Naive thymus-derived CD8-positive, alpha-beta T cell (primary cell): ENCODE measurements at regions not wholly inside any gene's neighbourhood (a gene's known extent, or its start where the extent isn't known, plus 50 kb on each side); places are given as distances from the start of the nearest gene placed in this dataset.
A peak's percentile ranks its signal among the peaks of the same experiment; 100 is the strongest.
"Not testable (repeated sequence)": the region's sequence is repeated elsewhere in the genome, so short reads cannot be mapped to it uniquely, and the experiment has no call there.

Source experiments
- ATAC-seq, 2 donors: fragments of 150-1000 bp; cut with Tn5 transposase in 1 of 2; sonication (Bioruptor Pico), chemical (Tn5 transposase) in 1 of 2; 1 replicate in 1 of 2; 2 replicates in 1 of 2; pipeline ENCODE4 v1.10.0; 2021; ENCODE audit warnings: mild to moderate bottlenecking in 2 of 2, moderate library complexity in 2 of 2
- POLR2A ChIA-PET: fragments of 350-600 bp; sonication (Branson Sonifier 250); formaldehyde crosslinking; loops from one replicate; lab custom pipeline; 2021; ENCODE audit warnings: antibody characterized with exemption; lab: Charles Lee
- DNase-seq, 10 donors: peaks; one replicate each; pipeline versions ENCODE4 v3.0.0 to v3.0.0-alpha.2; 2020 to 2022
- H3K27ac Mint-ChIP-seq, 10 donors: one replicate each; pipeline ENCODE4 v1.8.0; 2020 to 2022; ENCODE audit warnings: mild to moderate bottlenecking in 10 of 10, mixed read lengths in 10 of 10, moderate library complexity in 4 of 10, inconsistent platforms in 1 of 10
- H3K27me3 Mint-ChIP-seq, 5 donors: one replicate each; pipeline ENCODE4 v1.8.0; 2021 to 2022; ENCODE audit warnings: mixed read lengths in 5 of 5
- H3K36me3 Mint-ChIP-seq, 3 donors: one replicate each; pipeline ENCODE4 v1.8.0; 2020 to 2022; ENCODE audit warnings: mixed read lengths in 3 of 3, mild to moderate bottlenecking in 2 of 3, inconsistent platforms in 1 of 3
- H3K4me1 Mint-ChIP-seq, 4 donors: one replicate each; pipeline ENCODE4 v1.8.0; 2021 to 2022; ENCODE audit warnings: mixed read lengths in 4 of 4
- H3K4me3 Mint-ChIP-seq, 10 donors: one replicate each; pipeline ENCODE4 v1.8.0; 2020 to 2022; ENCODE audit warnings: mild to moderate bottlenecking in 10 of 10, mixed read lengths in 10 of 10, moderate library complexity in 6 of 10, inconsistent platforms in 1 of 10
- H3K9me3 Mint-ChIP-seq, 9 donors: one replicate each; pipeline ENCODE4 v1.8.0; 2020 to 2022; ENCODE audit warnings: mixed read lengths in 9 of 9, mild to moderate bottlenecking in 3 of 9, inconsistent platforms in 1 of 9, moderate library complexity in 1 of 9

- ATAC-seq: no peak
- Mint-ChIP-seq H3K36me3 (peaks cover 0 to 13% (median 8%) of the 10 kb centered on the region in 3 donors), H3K27ac (no peak overlapping the region), H3K9me3 (peaks cover 0 to 15% (median 6%) of the 10 kb centered on the region in 9 donors), H3K4me3 (no peak overlapping the region), H3K27me3 (no peaks in the 10 kb centered on the region), H3K4me1 (peaks cover 0 to 2% (median 0%) of the 10 kb centered on the region in 4 donors)
- POLR2A ChIA-PET: no interaction called here
- no peak for DNase-seq
Observed at GRCh38 chr15:70602834-70603560, 160.4 kb downstream of the UACA start.

DNA sequence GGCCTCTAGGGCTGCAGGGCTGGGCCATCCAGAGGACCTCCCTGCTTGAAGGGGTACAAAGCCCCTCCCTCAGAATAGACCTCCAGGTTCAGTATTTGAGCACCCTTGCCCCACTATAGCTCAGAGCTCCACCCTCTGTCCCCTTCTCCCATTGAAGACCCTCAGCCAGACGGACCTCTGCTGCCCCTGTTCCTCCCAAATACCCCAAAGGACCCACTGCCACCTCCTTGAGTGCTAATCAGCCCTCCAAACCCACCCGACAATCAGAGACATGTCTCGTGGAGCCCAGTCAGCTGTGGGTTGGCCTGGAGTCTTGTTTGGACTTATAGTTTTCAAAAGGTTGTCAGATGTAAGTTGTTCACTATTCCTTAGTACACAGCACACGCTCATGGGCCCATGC is 161.1 kb downstream of the UACA start:
- ATAC-seq (no peak), DNase-seq (no peak)
- peaks cover 0 to 2% (median 0%) of the 10 kb centered on the region in 4 donors for H3K4me1 Mint-ChIP-seq
- H3K27me3 Mint-ChIP-seq: no peaks in the 10 kb centered on the region
- H3K36me3 Mint-ChIP-seq: peaks cover 0 to 13% (median 8%) of the 10 kb centered on the region in 3 donors
- peaks cover 0 to 15% (median 6%) of the 10 kb centered on the region in 9 donors for H3K9me3 Mint-ChIP-seq
- peak overlapping the region in 1 of 10 donors; percentile 33 for H3K27ac Mint-ChIP-seq
- POLR2A ChIA-PET: no interaction called here
- H3K4me3 Mint-ChIP-seq: no peak overlapping the region

GRCh38 chr15:70597945-70598344 is 165.4 kb downstream of the UACA start:
- POLR2A ChIA-PET: no interaction called here
- Mint-ChIP-seq H3K4me3 (no peak overlapping the region), H3K27me3 (peaks cover 0 to 8% (median 0%) of the 10 kb centered on the region in 5 donors), H3K36me3 (peaks cover 0 to 36% (median 19%) of the 10 kb centered on the region in 3 donors), H3K27ac (no peak overlapping the region), H3K4me1 (peaks cover 0 to 2% (median 0%) of the 10 kb centered on the region in 4 donors), H3K9me3 (peaks cover 12 to 45% (median 24%) of the 10 kb centered on the region in 9 donors)
- ATAC-seq: no peak
- DNase-seq: no peak

GRCh38 chr15:70597056-70597603 is 166.2 kb downstream of the UACA start:
- POLR2A ChIA-PET: no interaction called here
- Mint-ChIP-seq H3K4me3 (no peak overlapping the region), H3K36me3 (peaks cover 0 to 36% (median 23%) of the 10 kb centered on the region in 3 donors), H3K4me1 (peaks cover 0 to 2% (median 0%) of the 10 kb centered on the region in 4 donors), H3K27me3 (peaks cover 0 to 8% (median 0%) of the 10 kb centered on the region in 5 donors), H3K9me3 (peaks cover 12 to 50% (median 24%) of the 10 kb centered on the region in 9 donors), H3K27ac (no peak overlapping the region)
- ATAC-seq (no peak), DNase-seq (no peak)

DNA sequence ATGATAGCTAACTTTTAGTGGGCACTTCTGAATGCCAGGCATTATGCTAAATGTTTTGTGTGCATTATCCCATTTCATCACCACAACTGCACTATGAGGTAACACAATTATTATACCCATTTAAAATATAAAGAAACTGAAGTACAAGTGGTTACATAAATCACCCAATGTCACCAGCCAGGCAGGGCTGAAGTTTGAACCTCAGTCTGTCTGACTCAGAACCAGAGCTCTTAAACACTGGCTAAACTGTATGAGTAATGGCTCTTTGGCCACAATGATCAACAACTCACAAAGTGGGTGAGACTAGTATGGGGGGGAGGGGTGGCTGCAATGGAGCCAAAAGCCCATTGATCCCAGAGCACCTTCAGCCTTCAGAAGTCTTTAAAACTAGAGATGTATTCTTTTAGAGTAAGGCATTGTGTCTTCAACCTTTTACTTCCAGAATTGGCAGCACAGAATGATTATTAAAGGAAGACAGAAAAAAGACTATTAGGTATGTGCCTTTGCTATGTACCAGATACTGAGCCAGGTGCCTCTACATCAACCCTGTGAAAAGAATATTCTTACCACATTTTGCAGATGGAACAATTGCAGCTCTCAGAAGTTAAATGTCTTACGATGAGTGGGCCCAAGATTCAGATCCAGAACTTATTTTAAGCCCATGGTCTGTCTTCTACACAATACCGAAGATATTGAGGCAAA is 166.9 kb downstream of the UACA start:
- Mint-ChIP-seq H3K4me1 (peaks cover 0 to 2% (median 0%) of the 10 kb centered on the region in 4 donors), H3K36me3 (peaks cover 0 to 39% (median 26%) of the 10 kb centered on the region in 3 donors), H3K9me3 (peaks cover 15 to 54% (median 26%) of the 10 kb centered on the region in 9 donors), H3K4me3 (no peak overlapping the region), H3K27me3 (peaks cover 0 to 8% (median 0%) of the 10 kb centered on the region in 5 donors), H3K27ac (no peak overlapping the region)
- DNase-seq: no peak
- no peak for ATAC-seq
- POLR2A ChIA-PET: no interaction called here

- ATAC-seq (no peak), DNase-seq (no peak)
- Mint-ChIP-seq H3K27ac (no peak overlapping the region), H3K27me3 (peaks cover 4 to 10% (median 6%) of the 10 kb centered on the region in 5 donors), H3K36me3 (peaks cover 0 to 29% (median 18%) of the 10 kb centered on the region in 3 donors), H3K4me3 (no peak overlapping the region), H3K4me1 (peaks cover 0 to 6% (median 3%) of the 10 kb centered on the region in 4 donors), H3K9me3 (peaks cover 11 to 41% (median 23%) of the 10 kb centered on the region in 9 donors)
- POLR2A ChIA-PET: no interaction called here
Observed at GRCh38 chr15:70593795-70594194, 169.6 kb downstream of the UACA start.

DNA sequence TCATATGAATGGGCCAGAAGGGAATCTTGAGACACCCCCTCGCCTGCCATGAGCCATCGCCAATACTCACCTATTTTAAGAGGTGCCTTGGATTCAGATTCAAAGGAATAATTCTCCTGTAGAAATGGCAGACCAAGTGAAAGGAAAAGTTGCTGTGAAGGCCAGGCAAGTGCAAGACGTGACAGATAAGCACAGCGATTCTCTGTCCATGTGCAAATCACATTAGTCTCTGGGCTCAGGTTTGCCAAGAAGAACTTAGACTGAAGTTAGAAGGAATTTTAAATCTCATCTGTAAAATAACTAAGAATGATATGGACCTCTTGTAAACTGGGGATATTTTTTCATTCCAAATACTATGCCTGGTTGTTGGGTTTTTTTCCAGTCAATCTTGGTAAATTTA is 173.6 kb downstream of the UACA start:
- H3K27me3 Mint-ChIP-seq: peaks cover 5 to 25% (median 16%) of the 10 kb centered on the region in 5 donors

DNA sequence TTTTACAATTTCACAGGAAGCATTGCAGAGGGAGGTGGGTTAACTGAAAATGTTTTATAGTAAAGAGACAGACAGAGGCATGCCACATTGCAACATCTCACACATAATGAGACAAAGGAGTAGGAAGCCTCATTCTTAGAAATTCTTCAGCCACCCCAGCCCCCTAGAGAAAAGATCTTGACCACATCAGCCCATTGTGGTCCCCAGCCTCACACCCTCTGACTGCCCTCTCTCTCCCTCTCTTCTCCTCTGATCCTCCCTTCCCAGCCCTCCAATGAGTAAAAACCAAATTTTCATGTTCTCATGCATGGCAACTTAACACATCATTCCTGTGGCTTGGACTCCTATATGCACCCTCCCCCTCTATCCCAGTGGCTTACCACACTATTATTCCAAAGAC is 174.1 kb downstream of the UACA start:
- Mint-ChIP-seq H3K27me3 (peaks cover 5 to 25% (median 16%) of the 10 kb centered on the region in 5 donors), H3K27ac (no peak overlapping the region), H3K9me3 (peaks cover 0 to 22% (median 11%) of the 10 kb centered on the region in 9 donors), H3K4me3 (no peak overlapping the region), H3K4me1 (peaks cover 10 to 18% (median 16%) of the 10 kb centered on the region in 4 donors), H3K36me3 (peaks cover 0 to 10% (median 9%) of the 10 kb centered on the region in 3 donors)
- DNase-seq (no peak), ATAC-seq (no peak)
- POLR2A ChIA-PET: no interaction called here

More for the DNA sequence above, 173.6 kb downstream of the UACA start:
- POLR2A ChIA-PET: no interaction called here
- no peak overlapping the region for H3K4me3 Mint-ChIP-seq
- H3K27ac Mint-ChIP-seq: no peak overlapping the region
- ATAC-seq: no peak
- peaks cover 0 to 27% (median 16%) of the 10 kb centered on the region in 9 donors for H3K9me3 Mint-ChIP-seq
- H3K4me1 Mint-ChIP-seq: peaks cover 10 to 17% (median 14%) of the 10 kb centered on the region in 4 donors
- no peak for DNase-seq
- H3K36me3 Mint-ChIP-seq: peaks cover 0 to 15% (median 13%) of the 10 kb centered on the region in 3 donors

DNA sequence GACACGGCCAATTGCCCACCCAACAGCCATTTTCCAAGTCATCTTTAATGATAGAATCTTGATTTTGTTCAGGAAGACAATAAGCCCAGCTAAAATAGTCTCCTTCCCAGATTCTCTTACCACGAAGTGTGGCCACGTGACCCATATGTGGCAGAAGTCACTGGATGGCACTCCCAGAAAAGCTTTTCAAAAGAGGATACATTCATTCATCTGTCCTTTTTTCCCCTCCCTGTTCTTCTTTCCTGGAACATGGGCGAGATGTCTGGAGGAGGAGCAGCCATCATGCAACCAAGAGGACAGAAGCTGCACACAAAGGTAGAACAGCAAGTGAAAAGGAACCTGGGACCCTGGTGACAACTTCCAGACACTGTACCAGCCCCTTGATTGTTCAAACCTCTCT is 174.7 kb downstream of the UACA start:
- Mint-ChIP-seq H3K4me3 (no peak overlapping the region), H3K36me3 (peaks cover 0 to 9% (median 5%) of the 10 kb centered on the region in 3 donors), H3K27ac (no peak overlapping the region), H3K27me3 (peaks cover 5 to 25% (median 21%) of the 10 kb centered on the region in 5 donors), H3K4me1 (peaks cover 10 to 19% (median 16%) of the 10 kb centered on the region in 4 donors), H3K9me3 (peaks cover 0 to 17% (median 6%) of the 10 kb centered on the region in 9 donors)
- ATAC-seq (no peak), DNase-seq (no peak)
- POLR2A ChIA-PET: no interaction called here

DNA sequence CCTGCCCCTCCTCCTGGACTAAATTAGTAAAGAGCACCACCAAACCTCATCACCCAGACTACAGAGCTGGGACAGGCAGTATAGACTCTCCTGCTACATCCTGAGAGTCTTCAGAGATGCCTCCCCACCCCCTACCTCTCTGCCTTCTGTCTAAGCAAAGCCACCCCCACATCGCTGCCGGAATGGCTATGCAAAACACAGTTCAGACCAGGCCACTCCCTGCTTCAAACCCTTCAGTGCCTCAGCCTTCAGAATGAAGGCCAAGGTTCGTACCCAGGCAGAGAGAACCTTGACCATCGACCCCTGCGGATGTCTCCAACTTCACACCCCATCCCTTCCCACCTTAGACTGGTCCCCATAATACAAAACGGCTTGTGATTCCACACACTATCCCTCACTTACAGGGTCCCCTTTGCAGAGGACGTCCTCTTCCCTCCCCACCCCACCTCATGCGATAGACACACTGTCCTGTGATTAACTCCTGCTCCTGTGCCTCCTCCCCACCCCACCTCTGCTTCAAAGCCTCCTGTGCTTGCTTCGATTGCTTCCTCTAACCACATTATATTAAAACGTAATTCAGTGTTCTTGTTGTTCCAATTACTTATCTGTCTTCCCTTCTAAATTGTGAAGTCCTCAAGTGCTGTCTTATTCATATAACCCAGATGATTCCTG is 175.3 kb downstream of the UACA start:
- H3K27ac Mint-ChIP-seq: peak overlapping the region in 1 of 10 donors; percentile 18
- ATAC-seq (no peak), DNase-seq (no peak)
- H3K27me3 Mint-ChIP-seq: peaks cover 5 to 25% (median 21%) of the 10 kb centered on the region in 5 donors
- H3K9me3 Mint-ChIP-seq: peaks cover 0 to 12% (median 3%) of the 10 kb centered on the region in 9 donors
- POLR2A ChIA-PET: no interaction called here
- peaks cover 0 to 7% (median 5%) of the 10 kb centered on the region in 3 donors for H3K36me3 Mint-ChIP-seq
- peaks cover 10 to 19% (median 16%) of the 10 kb centered on the region in 4 donors for H3K4me1 Mint-ChIP-seq
- peak overlapping the region in 1 of 10 donors; percentile 51 for H3K4me3 Mint-ChIP-seq

- not testable (repeated sequence) for H3K9me3 Mint-ChIP-seq, H3K4me3 Mint-ChIP-seq, H3K27ac Mint-ChIP-seq, ATAC-seq, DNase-seq, H3K36me3 Mint-ChIP-seq
- POLR2A ChIA-PET: interaction anchor here (1.6 kb wide), 1 partner anchor 31 kb away, joined by 5 read pairs; no protein-coding TSS in a partner anchor
- Mint-ChIP-seq H3K4me1 (peaks cover 10 to 19% (median 16%) of the 10 kb centered on the region in 4 donors), H3K27me3 (peaks cover 5 to 25% (median 21%) of the 10 kb centered on the region in 5 donors)
Observed at GRCh38 chr15:70587012-70587634, 176.2 kb downstream of the UACA start.
